ENCODE measurements at regions not wholly inside any gene's neighbourhood (a gene's known extent, or its start where the extent isn't known, plus 50 kb on each side); places are given as distances from the start of the nearest gene placed in this dataset.

- H3K9me1 ChIP-seq (replicated peaks; ENCODE audit: control insufficient read depth, extremely low read depth, insufficient read depth, low read length), result no peaks in the 10 kb centered on the region
- H4K20me1 ChIP-seq (replicated peaks; ENCODE audit: control insufficient read depth, extremely low read depth, insufficient read depth, low read length), result no peaks in the 10 kb centered on the region
- H3K9ac ChIP-seq (replicated peaks; ENCODE audit: extremely low read depth, insufficient read depth, low read length), result no peak overlapping the region
- FAIRE-seq (no peak), DNase-seq (ENCODE audit: low read depth, low spot score) (no peak)
- H3K4me3 ChIP-seq (replicated peaks in 1 of 3; ENCODE audit: insufficient read depth in 1 of 3, low read depth in 1 of 3, low read length in 3 of 3), result no peak overlapping the region
- ChIA-PET CTCF (no interaction called here), POLR2A (no interaction called here)
- H2AFZ ChIP-seq (ENCODE audit: low read depth, low read length), result no peak overlapping the region
- no peak overlapping the region for H3K27ac ChIP-seq (ENCODE audit: insufficient read depth, low read depth, low read length)
- no peak overlapping the region for H3K4me2 ChIP-seq (ENCODE audit: insufficient read depth, low read length)
- H3K27me3 ChIP-seq (ENCODE audit: control insufficient read depth in 2 of 2, insufficient read depth in 2 of 2, low read length in 2 of 2), result no peaks in the 10 kb centered on the region
- TF ChIP-seq FOS (IDR thresholded peaks at IDR 0.05; ENCODE audit: borderline replicate concordance, insufficient read depth, low read length) (no peak), MYC (IDR thresholded peaks at IDR 0.05; ENCODE audit: low read depth, low read length) (no peak), POLR2AphosphoS5 (IDR thresholded peaks at IDR 0.05; ENCODE audit: insufficient read depth, low read depth, low read length) (no peak), POLR2A (IDR thresholded peaks at IDR 0.05; ENCODE audit: low read depth, low read length) (no peak), EZH2 (IDR thresholded peaks at IDR 0.05; ENCODE audit: borderline replicate concordance, low read depth, low read length, severe bottlenecking) (no peak), GATA2 (IDR thresholded peaks at IDR 0.05; ENCODE audit: insufficient read depth, insufficient read length, low read depth, low read length) (no peak), CTCF (IDR thresholded peaks at IDR 0.05; ENCODE audit: extremely low read depth in 1 of 2, insufficient read depth in 1 of 2, low read depth in 1 of 2, low read length in 2 of 2) (no peak), JUN (IDR thresholded peaks at IDR 0.05; ENCODE audit: borderline replicate concordance, insufficient read depth, insufficient read length, low read depth) (no peak)
- TF ChIP-seq, protein P1, sequence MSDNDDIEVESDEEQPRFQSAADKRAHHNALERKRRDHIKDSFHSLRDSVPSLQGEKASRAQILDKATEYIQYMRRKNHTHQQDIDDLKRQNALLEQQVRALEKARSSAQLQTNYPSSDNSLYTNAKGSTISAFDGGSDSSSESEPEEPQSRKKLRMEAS (IDR thresholded peaks at IDR 0.05; ENCODE audit: insufficient read depth, insufficient read length), result no peak
- BruUV-seq (replicated peaks), result no TSS peak
- H3K9me3 ChIP-seq (replicated peaks; ENCODE audit: control insufficient read depth, insufficient read depth, low read length), result no peaks in the 10 kb centered on the region
- dilution Hi-C loops (cut with MboI; ENCODE audit: extremely low pct_ligation_motif_present, low sequenced_read_pairs) (no loop called here), intact Hi-C loops (cut with micrococcal nuclease) (no loop called here)
- no peaks in the 10 kb centered on the region for H3K36me3 ChIP-seq (ENCODE audit: control insufficient read depth in 2 of 2, extremely low read depth in 1 of 2, insufficient read depth in 2 of 2, low read length in 2 of 2)
- H3K79me2 ChIP-seq (ENCODE audit: control insufficient read depth, insufficient read depth, low read length), result no peaks in the 10 kb centered on the region
- H3K4me1 ChIP-seq (ENCODE audit: control insufficient read depth, extremely low read depth, insufficient read depth, low read length), result no peaks in the 10 kb centered on the region
These were observed 181.5 kb upstream of the DIO3 start for GRCh38 chr14:101379842-101380241.

Measured in endothelial cell of umbilical vein (primary cell).